Keratinocyte (primary cell): ENCODE measurements at regions not wholly inside any gene's neighbourhood (a gene's known extent, or its start where the extent isn't known, plus 50 kb on each side); places are given as distances from the start of the nearest gene placed in this dataset.
A peak's percentile ranks its signal among the peaks of the same experiment; 100 is the strongest.
"Not testable (repeated sequence)": the region's sequence is repeated elsewhere in the genome, so short reads cannot be mapped to it uniquely, and the experiment has no call there.

Experiments
- DNase-seq: peaks from one replicate; pipeline ENCODE4 v3.0.0-alpha.2; 2011; ENCODE audit warnings: low read depth, missing footprints, low spot score
- FAIRE-seq: peaks from 2 replicates; lab custom pipeline; 2011; peaks lifted over from hg19 to GRCh38; lab: Jason Lieb, UNC
- H2AFZ ChIP-seq: 2 replicates; pipeline ENCODE4 v1.6.0; 2012; ENCODE audit warnings: low read length, control low read depth, inconsistent platforms; ENCODE audit not compliant: control insufficient read depth
- H3K27ac ChIP-seq: 2 replicates; pipeline ENCODE4 v1.5.1; 2011; ENCODE audit warnings: low read length; ENCODE audit not compliant: control insufficient read depth, insufficient read depth
- H3K27me3 ChIP-seq: 3 replicates; pipeline ENCODE4 v1.6.0; 2011; ENCODE audit warnings: low read length; ENCODE audit not compliant: control insufficient read depth, insufficient read depth; ENCODE audit errors: extremely low read depth
- H3K36me3 ChIP-seq, 2 experiments: 2 replicates in 1 of 2; 3 replicates in 1 of 2; pipeline ENCODE4 v1.5.1; 2011; ENCODE audit warnings: low read length in 2 of 2, mild to moderate bottlenecking in 1 of 2; ENCODE audit not compliant: control insufficient read depth in 2 of 2, insufficient read depth in 2 of 2; ENCODE audit errors: extremely low read depth in 1 of 2
- H3K4me1 ChIP-seq: 3 replicates; pipeline ENCODE4 v1.5.1; 2011; ENCODE audit warnings: low read length; ENCODE audit not compliant: control insufficient read depth, insufficient read depth; ENCODE audit errors: extremely low read depth
- H3K4me2 ChIP-seq: 3 replicates; pipeline ENCODE4 v1.6.0; 2011; ENCODE audit warnings: low read depth, low read length; ENCODE audit not compliant: control insufficient read depth, insufficient read depth; ENCODE audit errors: extremely low read depth
- H3K4me3 ChIP-seq, 3 experiments: fragments of 200-600 bp in 1 of 3; sonication (generic) in 1 of 3; 2 replicates in 2 of 3; 3 replicates in 1 of 3; pipeline ENCODE4 v1.5.1; 2011 to 2016; ENCODE audit warnings: low read length in 3 of 3, mild to moderate bottlenecking in 3 of 3, control low read depth in 2 of 3, inconsistent platforms in 1 of 3, low read depth in 1 of 3, mixed read lengths in 1 of 3, mixed run types in 1 of 3, moderate library complexity in 1 of 3; ENCODE audit not compliant: control insufficient read depth in 2 of 3, insufficient read depth in 2 of 3; ENCODE audit errors: extremely low read depth in 1 of 3
- H3K79me2 ChIP-seq: 2 replicates; pipeline ENCODE4 v1.6.0; 2012; ENCODE audit warnings: low read length; ENCODE audit not compliant: control insufficient read depth, insufficient read depth
- H3K9ac ChIP-seq: 3 replicates; pipeline ENCODE4 v1.6.0; 2011; ENCODE audit warnings: low read length; ENCODE audit not compliant: control insufficient read depth, insufficient read depth; ENCODE audit errors: extremely low read depth
- H3K9me1 ChIP-seq: 3 replicates; pipeline ENCODE4 v1.6.0; 2011; ENCODE audit warnings: low read length; ENCODE audit not compliant: control insufficient read depth, insufficient read depth; ENCODE audit errors: extremely low read depth
- H3K9me3 ChIP-seq: 2 replicates; pipeline ENCODE4 v1.5.1; 2012; ENCODE audit warnings: low read depth, low read length; ENCODE audit not compliant: control insufficient read depth
- H4K20me1 ChIP-seq: 3 replicates; pipeline ENCODE4 v1.6.0; 2011; ENCODE audit warnings: low read length; ENCODE audit not compliant: control insufficient read depth, insufficient read depth; ENCODE audit errors: extremely low read depth
- CTCF ChIP-seq, 3 experiments: IDR thresholded peaks in 1 of 3; conservative IDR thresholded peaks in 1 of 3; optimal IDR thresholded peaks in 1 of 3; 2 replicates in 2 of 3; 3 replicates in 1 of 3; pipeline versions ENCODE3 to v1.5.1; 2011; ENCODE audit warnings: low read length in 3 of 3, mild to moderate bottlenecking in 3 of 3, moderate library complexity in 2 of 3, control low read depth in 1 of 3, inconsistent platforms in 1 of 3; ENCODE audit not compliant: insufficient read depth in 2 of 3; ENCODE audit errors: extremely low read depth in 1 of 3
- EZH2 ChIP-seq: IDR thresholded peaks from one replicate; pipeline ENCODE4 v1.6.1; 2012; ENCODE audit warnings: inconsistent platforms, mild to moderate bottlenecking, low read length, moderate library complexity
- dilution Hi-C: fragments of 300-500 bp; cut with MboI; formaldehyde crosslinking; loops from one replicate; pipeline ENCODE4 v1.7.0; 2020; ENCODE audit warnings: low sequenced_read_pairs; ENCODE audit not compliant: extremely low pct_ligation_motif_present

GRCh38 chr4:54402880-54403480 is 173.9 kb downstream of the PDGFRA start:
- no peak for TF ChIP-seq EZH2
- no peak for TF ChIP-seq CTCF (optimal IDR thresholded peaks at IDR 0.05 in 1 of 3, IDR thresholded peaks at IDR 0.05 in 1 of 3, conservative IDR thresholded peaks at IDR 0.05 in 1 of 3; ENCODE audit: extremely low read depth in 1 of 3, insufficient read depth in 2 of 3, low read length in 3 of 3)
- Histone ChIP-seq H3K36me3 (no peaks in the 10 kb centered on the region), H3K9me3 (no peaks in the 10 kb centered on the region), H3K27me3 (peaks cover 3% of the 10 kb centered on the region), H3K9me1 (no peaks in the 10 kb centered on the region), H3K4me1 (no peaks in the 10 kb centered on the region), H3K79me2 (no peaks in the 10 kb centered on the region), H3K4me3 (no peak overlapping the region), H4K20me1 (no peaks in the 10 kb centered on the region), H3K9ac (no peak overlapping the region), H2AFZ (peak overlapping the region; percentile 46), H3K4me2 (peak overlapping the region; percentile 58), H3K27ac (no peak overlapping the region)
- no peak for DNase-seq
- peak; percentile 46 for FAIRE-seq
- dilution Hi-C loops: no loop called here

GRCh38 chr4:54403700-54404453 is 174.8 kb downstream of the PDGFRA start:
- Histone ChIP-seq H3K4me2 (no peak overlapping the region), H3K79me2 (no peaks in the 10 kb centered on the region), H3K36me3 (no peaks in the 10 kb centered on the region), H3K9me1 (no peaks in the 10 kb centered on the region), H3K9me3 (no peaks in the 10 kb centered on the region), H3K27me3 (peaks cover 3% of the 10 kb centered on the region), H2AFZ (no peak overlapping the region), H3K9ac (no peak overlapping the region), H4K20me1 (no peaks in the 10 kb centered on the region), H3K4me3 (no peak overlapping the region), H3K4me1 (no peaks in the 10 kb centered on the region), H3K27ac (no peak overlapping the region)
- TF ChIP-seq EZH2 (no peak), CTCF (optimal IDR thresholded peaks at IDR 0.05 in 1 of 3, IDR thresholded peaks at IDR 0.05 in 1 of 3, conservative IDR thresholded peaks at IDR 0.05 in 1 of 3; ENCODE audit: extremely low read depth in 1 of 3, insufficient read depth in 2 of 3, low read length in 3 of 3) (no peak)
- no peak for DNase-seq
- dilution Hi-C loops: no loop called here
- FAIRE-seq: no peak

GRCh38 chr4:54409270-54409817 is 180.3 kb downstream of the PDGFRA start:
- H3K27ac ChIP-seq, dilution Hi-C loops, H3K4me1 ChIP-seq, DNase-seq, H3K36me3 ChIP-seq, H3K79me2 ChIP-seq, FAIRE-seq, H3K4me3 ChIP-seq, H3K9me3 ChIP-seq, H3K9me1 ChIP-seq, H3K9ac ChIP-seq, H3K4me2 ChIP-seq, H3K27me3 ChIP-seq, H4K20me1 ChIP-seq, H2AFZ ChIP-seq: not testable (repeated sequence)
